AG09319 (cell line): ENCODE measurements at regions not wholly inside any gene's neighbourhood (a gene's known extent, or its start where the extent isn't known, plus 50 kb on each side); places are given as distances from the start of the nearest gene placed in this dataset.

Experiments used
- DNase-seq: peaks from one replicate; pipeline ENCODE4 v3.0.0-alpha.2; 2010; ENCODE audit warnings: low read depth; ENCODE audit errors: extremely low read depth
- CTCF ChIP-seq: IDR thresholded peaks from 2 replicates; pipeline ENCODE4 v1.5.1; 2011; ENCODE audit warnings: low read depth, mild to moderate bottlenecking, inconsistent platforms, low read length, moderate library complexity

GRCh38 chr17:72244494-72244893 lies 123.7 kb downstream of the SOX9 start:
- no peak for TF ChIP-seq CTCF
- DNase-seq, result no peak

GRCh38 chr17:72244956-72245355 lies 124.1 kb downstream of the SOX9 start:
- DNase-seq, result no peak
- no peak for TF ChIP-seq CTCF

- TF ChIP-seq CTCF, result no peak
Measured at GRCh38 chr17:72249441-72249840, 128.6 kb downstream of the SOX9 start.

GRCh38 chr17:72250206-72250605 lies 129.4 kb downstream of the SOX9 start:
- no peak for TF ChIP-seq CTCF
- no peak for DNase-seq

More at GRCh38 chr17:72249441-72249840, 128.6 kb downstream of the SOX9 start:
- no peak for DNase-seq

- DNase-seq, result no peak
Measured at GRCh38 chr17:72253597-72253996, 132.8 kb downstream of the SOX9 start.

GRCh38 chr17:72254808-72255449 lies 134.1 kb downstream of the SOX9 start:
- DNase-seq, result no peak
- no peak for TF ChIP-seq CTCF

More at GRCh38 chr17:72253597-72253996, 132.8 kb downstream of the SOX9 start:
- no peak for TF ChIP-seq CTCF

GRCh38 chr17:72255481-72255880 lies 134.7 kb downstream of the SOX9 start:
- TF ChIP-seq CTCF, result no peak
- DNase-seq, result no peak
